NCI-H510A treated with DMSO at 0.1 percent for 48 hours (cell line): ENCODE measurements at regions not wholly inside any gene's neighbourhood (a gene's known extent, or its start where the extent isn't known, plus 50 kb on each side); places are given as distances from the start of the nearest gene placed in this dataset.
"Not testable (repeated sequence)": the region's sequence is repeated elsewhere in the genome, so short reads cannot be mapped to it uniquely, and the experiment has no call there.

Experiments used
- DNase-seq: peaks from one replicate; lab custom pipeline; 2025; lab: John Stamatoyannopoulos, UW

DNA sequence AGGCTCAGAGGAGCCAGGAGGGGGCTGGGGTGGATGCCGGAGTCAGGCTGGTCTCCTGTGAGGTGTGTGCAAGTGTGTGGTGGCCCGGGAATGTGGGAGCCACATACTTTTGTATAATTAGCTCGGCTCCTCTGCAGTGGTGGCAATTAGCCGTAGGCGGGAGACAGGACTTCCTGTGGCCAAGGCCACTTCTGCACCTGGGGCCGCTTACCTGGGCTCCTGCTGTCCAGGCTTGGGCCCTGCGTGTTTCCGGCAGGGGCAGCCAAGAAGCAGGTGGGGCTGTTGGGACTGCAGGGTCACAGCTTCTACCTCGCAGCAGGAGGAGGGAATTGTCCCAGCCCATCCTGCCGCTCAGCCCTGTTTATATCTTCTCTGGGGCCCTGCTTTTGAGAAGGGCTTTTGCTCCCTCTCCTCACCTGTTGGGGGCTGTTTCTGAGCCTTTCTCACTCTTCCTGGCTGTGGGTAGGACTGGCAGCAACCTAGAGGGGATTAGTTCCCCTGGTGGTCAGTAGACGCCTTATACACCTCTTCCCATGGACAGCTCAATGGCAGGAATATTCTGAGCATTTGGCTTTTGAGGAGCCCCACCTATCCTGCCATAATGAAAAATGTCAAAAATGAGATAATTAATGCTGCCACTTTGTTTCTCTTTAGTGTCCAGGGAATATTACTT, 145.4 kb upstream of the PITX1 start:
- DNase-seq = peak; percentile 88

DNA sequence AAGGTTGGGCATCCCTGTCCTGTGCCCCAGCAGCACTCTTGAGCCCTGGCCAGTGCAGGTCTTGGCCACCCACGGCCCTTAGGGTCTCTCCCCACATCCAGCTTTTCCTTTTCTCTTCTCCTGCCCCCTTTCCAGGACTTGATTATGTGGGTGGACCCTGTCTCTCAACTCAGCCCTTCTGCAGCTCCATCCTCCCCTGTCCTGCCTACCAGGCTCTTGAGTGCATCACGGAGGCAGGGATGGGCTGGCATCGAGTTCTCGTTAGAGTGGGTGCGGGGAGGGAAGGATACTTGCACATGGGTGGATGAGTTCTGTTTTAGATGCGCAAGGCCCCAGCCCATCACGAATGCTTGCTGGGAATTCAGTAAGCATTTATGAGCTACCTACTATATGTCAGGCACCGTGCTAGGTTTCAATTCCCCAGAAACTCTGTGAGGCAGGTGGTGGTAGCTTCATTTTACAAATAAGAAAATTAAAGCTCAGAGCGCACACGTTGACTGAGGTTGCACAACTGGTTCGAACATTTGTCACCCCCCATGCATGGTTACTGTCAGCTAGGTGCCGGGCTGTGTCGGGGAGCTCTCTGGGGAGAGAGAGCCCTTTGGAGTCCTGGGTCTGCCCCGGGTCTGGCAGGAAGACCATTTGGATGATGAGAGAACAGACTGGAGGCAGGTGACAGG, 144.6 kb upstream of the PITX1 start:
- no peak for DNase-seq

DNA sequence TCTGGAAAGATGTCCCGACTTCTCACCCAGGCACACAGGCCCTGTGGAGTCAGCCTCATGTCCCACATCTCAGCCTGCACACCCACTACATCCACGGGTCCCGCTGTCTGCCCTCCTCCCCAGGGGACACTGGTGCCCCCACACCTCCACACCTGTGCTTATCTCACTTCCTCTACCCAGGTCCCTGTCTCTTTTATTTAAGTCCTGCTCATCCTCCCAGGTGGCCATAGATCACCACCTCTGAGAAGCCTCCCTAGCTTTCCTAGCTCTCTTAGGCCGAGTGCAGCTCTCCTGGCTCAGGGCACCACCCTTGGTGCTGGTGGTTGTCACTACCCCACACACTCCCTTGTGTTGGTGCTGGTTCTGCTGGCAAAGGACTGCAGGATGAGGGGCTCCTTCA, 143.6 kb upstream of the PITX1 start:
- no peak for DNase-seq

DNA sequence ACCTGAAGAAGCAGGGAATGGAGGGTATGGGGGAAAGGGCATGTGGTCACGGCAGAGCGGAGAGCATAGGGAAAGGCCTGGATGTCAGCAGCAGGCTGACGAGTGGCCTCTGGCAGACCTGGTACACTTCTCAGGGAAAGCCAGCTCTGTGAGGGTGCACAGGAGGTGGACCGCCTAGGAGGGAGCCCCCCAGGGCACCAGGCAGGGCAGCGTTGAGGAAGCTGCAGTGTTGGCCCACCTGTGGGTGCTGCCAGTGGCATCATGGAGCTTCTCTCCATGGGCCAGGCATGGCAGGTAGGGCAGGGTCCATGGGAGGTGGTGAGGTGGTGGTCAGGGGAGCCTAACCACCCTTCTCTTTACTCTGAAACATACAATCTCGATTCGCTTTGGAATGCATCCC, 143.0 kb upstream of the PITX1 start:
- no peak for DNase-seq

DNA sequence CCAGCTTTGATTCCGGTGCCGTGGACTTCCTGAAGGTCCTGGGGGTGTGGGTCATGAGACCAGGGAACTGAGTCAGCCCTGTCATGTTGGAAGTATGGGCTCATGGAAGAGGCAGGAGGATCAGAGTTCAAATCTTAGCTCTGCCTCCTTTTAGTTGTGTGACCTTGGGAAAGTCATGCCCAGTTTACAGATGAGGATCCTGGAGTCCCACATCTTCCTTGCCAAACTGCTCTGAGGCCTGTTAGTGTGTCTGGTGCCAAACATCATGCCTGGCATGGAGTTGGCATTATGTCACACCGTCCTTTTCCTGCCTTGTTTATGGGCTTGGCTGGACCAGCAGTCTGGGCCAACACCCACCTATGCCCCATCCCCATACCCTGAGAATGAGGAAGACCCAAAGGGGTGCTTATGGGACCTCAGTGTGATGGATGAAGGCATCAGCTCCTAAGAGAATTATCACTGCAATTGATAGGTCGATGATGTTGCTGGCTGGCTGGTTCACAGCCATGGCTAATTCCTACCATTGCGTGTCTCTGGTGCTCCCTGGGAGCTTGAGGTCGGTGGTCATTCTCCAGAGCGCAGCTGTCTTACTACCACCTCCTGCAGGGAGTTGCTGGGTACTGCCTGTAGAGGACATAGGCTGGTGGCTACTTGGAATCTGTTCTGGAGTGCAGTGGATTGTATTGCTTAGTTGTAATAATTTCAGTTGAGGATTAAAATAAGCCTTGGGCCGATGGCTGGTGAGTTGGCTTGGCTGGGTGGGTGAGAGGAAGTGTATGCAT, 140.5 kb upstream of the PITX1 start:
- no peak for DNase-seq

DNA sequence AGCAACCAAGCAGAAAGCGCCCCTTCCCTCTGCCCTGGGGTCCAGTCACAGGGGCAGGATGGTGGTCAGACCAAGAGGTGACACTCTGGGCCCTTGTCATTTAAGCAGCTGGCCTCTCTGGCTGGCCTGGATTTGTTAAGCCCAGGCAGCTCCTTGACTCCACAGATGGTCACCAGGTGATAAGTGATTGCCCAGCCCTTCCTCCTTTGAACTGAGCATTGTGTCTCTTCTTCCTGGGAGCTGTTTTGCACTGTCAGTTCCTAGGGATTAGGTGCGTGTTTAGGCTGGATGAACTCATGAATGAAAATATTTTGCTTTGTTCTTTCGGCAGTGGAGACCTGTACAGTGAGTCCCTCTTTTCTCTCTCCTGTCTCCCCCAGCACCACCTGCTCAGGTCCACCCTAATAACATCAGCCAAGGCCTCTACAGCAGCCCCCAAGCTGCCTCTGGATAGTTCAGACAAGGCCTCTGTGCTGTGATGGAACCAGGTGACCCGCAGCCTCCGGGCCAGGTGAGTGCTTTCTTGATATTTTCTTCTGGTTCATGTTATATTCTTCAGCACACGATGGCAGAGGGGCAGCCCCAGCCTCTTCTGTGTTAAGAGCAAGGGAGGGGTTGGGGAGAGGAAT, 139.7 kb upstream of the PITX1 start:
- DNase-seq = peak; percentile 34

DNA sequence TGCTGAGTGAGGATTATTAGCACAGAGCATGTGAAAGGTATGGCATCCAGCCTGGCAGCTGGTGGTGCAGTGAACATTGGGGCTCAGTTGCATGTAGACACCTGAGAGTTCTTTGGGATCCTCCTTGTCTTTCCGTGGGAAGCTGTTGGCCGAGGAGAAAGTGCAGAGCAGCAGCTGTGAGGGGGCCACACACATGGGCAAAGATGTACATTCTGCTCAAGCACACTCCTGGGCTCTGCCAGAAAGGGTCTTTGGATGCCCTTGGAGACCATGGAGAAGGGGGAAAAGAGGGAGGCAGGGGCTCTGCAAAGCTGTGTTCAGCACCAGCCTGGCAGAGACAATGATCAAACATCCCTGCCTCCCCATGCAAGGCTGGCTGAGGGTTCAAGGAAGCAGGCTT, 138.7 kb upstream of the PITX1 start:
- DNase-seq = no peak

DNA sequence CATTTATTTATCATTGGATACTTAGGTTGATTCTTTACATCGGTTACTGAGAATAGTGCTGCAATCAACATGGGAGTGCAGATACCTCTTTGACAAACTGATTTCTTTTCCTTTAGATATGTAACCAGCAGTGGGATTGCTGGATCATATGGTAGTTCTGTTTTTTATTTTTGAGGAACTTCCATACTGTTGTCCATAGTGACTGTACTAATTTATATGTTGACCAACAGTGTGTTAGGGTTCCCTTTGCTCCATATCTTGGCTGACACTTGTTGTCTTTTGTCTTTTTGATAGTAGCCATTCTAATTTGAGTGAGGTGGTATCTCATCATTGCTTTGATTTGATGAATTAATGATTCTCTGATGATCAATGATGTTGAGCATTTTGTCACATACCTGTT, 137.3 kb upstream of the PITX1 start:
- DNase-seq = no peak

DNA sequence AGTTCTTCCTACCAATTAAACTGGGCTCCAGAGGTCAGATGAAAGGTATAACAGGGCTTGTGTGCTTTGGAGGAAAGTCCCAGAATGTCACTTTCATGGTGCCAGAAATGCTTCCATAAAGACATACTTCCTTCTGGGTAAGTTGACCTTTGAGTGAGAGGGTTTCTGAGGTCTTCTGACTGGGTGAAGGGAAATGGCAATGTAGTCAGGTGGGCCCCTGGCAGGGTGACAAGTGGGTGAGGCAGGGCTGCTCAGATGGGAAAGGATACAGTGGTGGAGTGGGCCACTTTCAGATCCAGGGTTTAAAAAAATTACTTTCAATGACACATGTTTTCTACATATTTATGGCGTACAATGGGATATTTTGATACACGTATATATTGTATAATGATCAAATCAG, 136.5 kb upstream of the PITX1 start:
- no peak for DNase-seq

DNA sequence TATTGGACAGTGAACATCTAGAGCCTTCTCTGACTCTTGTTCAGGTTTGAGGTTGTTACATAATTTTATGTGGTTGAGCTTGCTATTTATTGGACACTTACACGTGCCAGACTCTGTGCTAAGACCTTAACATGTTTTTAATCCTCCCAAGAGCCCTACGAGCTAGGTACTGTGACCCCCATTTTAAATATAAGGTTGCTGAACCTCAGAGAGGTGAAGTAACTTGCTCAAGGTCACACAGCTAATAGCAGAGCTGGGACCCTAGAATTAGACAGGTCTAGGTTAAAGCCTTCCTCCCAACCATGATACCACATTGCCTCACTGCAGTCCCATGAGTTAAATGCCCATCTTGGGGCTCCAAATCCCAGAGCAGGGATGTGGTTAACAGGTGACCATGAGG, 135.7 kb upstream of the PITX1 start:
- no peak for DNase-seq

DNA sequence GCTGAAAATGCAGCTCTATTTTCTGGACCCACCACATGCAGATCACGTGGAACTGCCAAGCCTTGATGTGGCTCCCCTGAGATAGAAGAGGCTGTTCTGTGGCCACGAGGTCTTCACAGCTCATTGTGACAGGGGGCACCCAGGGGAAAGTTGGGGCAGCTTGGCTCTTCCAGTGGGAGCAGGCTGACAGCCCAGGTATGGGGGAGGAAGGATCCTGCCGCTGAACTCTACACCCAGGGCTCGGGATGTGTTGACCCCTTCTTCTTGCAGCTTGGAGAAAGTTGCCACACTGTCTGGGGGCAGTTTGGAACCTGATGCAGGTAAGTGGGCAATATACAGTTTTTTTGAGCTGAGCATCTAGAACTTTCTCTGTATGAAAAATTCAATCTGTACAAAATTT, 133.6 kb upstream of the PITX1 start:
- DNase-seq = no peak

DNA sequence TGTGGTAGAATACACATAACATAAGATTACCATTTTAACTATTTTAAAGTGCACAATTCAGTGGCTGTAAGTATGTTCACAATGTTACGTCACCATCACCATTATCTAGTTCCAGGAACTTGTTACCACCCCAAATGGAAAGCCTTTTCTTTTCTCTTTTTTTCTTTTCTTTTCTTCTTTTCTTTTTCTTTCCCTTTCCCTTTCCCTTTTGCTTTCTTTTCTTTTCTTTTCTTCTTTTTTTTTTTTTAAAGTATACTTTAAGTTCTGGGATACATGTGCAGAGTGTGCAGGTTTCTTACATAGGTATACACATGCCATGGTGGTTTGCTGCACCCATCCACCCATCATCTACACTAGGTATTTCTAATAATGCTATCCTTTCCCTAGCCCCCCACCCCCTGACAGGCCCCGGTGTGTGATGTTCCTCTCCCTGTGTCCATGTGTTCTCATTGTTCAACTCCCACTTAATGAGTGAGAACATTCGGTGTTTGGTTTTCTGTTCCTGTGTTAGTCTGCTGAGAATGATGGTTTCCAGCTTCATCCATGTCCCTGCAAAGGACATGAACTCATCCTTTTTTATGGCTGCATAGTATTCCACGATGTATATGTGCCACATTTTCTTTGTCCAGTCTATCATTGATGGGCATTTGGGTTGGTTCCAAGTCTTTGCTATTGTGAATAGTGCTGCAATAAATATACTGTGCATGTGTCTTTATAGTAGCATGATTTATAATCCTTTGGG, 131.0 kb upstream of the PITX1 start:
- DNase-seq = not testable (repeated sequence)

DNA sequence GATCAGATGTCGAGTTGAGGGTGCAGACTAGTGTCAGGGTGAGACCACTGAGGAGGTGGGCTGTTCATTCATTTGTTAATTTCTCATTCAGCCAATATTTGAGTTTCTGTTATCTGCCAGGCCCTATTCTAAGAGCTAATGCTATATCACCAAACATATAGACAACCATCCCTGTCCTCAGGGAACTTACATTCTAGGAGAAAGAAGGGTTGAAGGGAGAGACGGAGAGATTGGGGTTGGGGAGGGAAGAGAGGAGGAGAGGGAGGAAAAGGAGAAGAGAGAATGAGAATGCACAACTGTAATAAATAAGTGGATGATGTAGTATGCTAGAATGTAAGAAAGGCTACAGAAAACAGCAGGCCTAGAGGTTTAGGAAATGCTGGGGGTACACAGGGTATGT, 129.9 kb upstream of the PITX1 start:
- DNase-seq = no peak

DNA sequence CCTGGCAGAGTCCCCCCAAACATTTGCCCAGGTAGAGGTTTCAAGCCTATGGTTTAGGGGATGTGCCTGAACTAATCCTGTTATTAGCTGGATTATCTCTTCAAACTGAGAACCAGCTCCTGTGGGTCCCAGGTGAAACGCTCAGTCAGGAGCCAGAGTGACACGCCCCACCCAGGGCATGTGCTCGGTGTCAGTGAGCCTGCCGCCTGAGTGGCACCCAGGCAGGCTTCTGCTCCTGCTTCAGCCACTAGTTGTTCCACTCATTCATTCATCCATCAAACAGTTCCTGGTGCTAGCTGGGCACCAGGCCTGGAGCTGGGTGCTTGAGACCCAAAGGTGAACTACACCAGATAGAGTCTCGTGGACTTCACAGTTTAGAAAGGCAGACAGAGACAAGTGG, 129.4 kb upstream of the PITX1 start:
- DNase-seq = no peak

DNA sequence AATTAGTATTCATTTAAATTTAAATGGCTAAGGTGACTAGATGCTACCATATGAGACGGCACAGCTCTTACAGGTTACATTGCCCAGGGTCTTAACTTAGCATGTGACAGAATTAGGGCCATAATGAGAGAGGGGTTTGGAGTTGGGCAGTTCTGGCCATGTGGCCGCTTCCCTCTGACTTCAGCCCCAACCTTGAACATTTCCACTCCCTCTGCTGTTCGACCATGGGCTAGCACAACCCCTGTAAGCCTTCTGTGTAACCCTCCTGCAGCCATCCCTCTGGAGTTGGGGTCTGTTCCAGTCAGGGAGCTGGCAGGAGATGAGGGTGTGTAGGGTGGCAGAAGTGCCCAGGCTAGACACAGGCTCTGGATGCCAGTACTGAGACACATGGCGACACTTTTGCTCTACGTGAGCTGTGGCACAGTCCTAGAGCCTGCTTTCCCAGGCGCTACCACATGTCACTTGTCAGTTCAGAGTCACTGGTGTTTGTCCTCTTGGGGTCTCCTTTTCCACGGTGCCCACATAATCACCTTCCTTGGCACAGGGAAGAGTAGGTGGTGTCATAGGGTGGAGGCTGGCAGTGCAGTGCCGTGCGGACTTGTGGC, 128.7 kb upstream of the PITX1 start:
- DNase-seq = no peak

DNA sequence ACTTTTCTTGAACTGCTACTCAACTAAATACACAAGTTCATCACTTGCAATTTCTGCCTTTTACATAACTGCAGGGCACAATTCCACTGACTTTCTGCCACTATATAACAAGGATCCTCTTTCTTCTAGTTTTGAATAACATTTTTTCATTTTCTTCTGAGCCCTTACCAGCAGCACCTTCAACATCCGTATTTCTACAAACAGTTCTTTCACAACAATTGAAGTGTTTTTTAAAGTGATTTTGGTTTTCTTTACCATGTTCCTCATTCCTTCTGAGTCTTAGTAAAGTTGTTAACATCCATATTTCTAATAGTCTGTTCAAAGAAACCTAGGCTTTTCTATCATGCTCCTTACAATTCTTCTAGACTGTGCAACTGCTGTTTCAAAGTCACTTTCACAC, 127.2 kb upstream of the PITX1 start:
- no peak for DNase-seq

DNA sequence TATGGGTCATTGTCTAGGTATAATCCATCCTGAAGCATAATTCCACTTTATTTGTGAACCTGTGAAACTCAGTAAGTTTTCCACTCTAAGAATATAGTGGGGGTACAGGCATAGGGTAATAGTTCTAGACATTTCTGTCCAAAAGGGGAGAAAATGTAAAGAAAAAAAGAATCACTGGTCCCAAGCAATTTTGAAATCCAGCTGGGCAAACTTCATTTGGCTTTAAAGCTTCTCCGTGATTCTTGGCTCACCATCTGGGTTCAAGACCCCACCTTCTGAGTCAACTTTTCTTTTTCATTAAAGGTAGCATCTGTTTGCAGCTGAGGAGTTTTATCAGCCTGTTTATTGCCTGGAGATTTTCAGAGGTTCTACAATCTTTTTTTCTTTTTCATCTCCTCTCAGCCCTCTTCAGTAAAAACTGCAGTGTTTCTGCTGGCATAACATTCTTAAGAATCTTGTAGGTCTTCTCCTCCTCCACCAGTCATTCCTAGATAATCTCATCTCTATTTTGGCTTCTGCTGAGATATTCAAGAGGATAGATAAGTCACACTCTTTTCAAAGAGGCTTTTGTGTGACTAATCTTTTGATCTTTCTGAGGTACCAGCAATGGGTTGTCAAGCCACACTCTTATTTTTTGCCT, 126.1 kb upstream of the PITX1 start:
- DNase-seq = no peak

DNA sequence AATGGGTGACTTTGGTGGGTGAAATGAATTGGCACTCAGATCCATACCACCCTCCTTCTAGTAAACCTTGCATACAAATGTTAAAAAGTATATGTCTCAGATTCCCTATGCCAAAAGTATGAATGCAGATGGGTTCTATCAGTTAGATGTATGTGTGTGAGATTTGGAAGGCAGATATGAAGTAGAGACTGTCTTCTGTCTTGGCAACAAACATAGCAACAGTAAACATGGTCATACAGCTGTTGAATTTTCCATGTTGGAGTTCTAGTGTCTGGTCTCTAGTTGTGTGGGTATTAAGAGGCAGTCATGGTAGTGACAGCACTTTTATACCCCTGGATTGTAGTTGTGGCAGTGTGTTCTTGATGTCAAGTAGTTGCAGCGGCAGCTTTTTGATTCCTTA, 125.6 kb upstream of the PITX1 start:
- DNase-seq = no peak

DNA sequence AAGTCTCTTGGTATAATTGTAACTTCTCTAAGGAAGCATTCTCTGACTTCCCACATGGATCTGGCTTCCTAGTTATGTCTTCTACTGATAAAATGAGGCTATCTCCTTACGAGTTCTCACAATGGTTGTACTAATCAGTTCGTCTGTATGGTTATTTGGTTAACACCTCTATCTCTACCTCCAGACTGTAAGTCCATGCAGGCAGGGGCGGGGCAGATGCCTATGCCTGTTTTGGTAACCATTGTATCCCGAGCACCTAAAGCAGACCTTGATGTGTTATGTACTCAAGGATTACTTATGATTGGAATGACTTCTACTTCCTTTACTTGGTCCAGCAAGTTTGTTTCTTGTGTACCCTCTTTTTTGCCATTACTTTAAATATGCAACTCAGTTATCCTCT, 125.0 kb upstream of the PITX1 start:
- DNase-seq = no peak

DNA sequence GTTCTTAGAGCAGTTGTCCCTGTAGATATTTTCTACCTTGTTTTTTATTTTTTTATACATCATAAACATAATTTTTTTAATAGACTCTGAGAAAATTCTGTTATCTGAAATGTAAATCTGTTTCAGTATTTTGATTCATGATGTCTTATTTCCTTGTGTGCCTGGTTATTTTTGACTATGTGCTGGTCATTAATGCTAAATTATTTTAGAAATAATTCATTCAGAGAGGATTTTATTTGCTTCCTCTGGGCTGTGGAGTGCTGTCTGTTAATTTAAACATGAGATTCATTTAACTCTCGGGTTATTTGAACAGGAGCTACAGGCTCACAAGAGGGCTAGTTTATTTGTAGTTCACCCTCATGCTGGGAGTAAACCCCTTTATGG, 124.3 kb upstream of the PITX1 start:
- no peak for DNase-seq
